Caco-2 (cell line): ENCODE measurements at regions not wholly inside any gene's neighbourhood (a gene's known extent, or its start where the extent isn't known, plus 50 kb on each side); places are given as distances from the start of the nearest gene placed in this dataset.

Experiments used
- BruUV-seq: library from RNA; stranded (reverse); fragments of 400-500 nt; replicated peaks from 2 replicates; lab custom pipeline; 2021; lab: Mats Ljungman, UMichigan
- CTCF ChIA-PET: fragments of 300-600 bp; sonication (Branson Sonifier 250); formaldehyde crosslinking; loops from one replicate; lab custom pipeline; 2022; ENCODE audit warnings: antibody characterized with exemption; lab: Charles Lee
- POLR2A ChIA-PET: fragments of 300-600 bp; sonication (Branson Sonifier 250); formaldehyde crosslinking; loops from one replicate; lab custom pipeline; 2022; ENCODE audit warnings: antibody characterized with exemption; lab: Charles Lee
- DNase-seq, 2 experiments: peaks; one replicate each; pipeline versions ENCODE4 v3.0.0 to v3.0.0-alpha.2; 2020 to 2022
- H3K27me3 ChIP-seq: replicated peaks from 2 replicates; pipeline ENCODE4 v1.6.0; 2011; ENCODE audit warnings: low read length; ENCODE audit not compliant: control insufficient read depth, insufficient read depth
- H3K36me3 ChIP-seq: 2 replicates; pipeline ENCODE4 v1.5.1; 2011; ENCODE audit warnings: low read length; ENCODE audit not compliant: control insufficient read depth, insufficient read depth
- H3K4me1 ChIP-seq: fragments of 250-450 bp; sonication (Bioruptor Pico); 2 replicates; pipeline ENCODE4 v1.5.1; 2020; ENCODE audit warnings: mild to moderate bottlenecking
- H3K4me3 ChIP-seq: 2 replicates; pipeline ENCODE4 v1.5.1; 2011; ENCODE audit warnings: low read depth, mild to moderate bottlenecking, control low read depth, low read length
- H3K9me3 ChIP-seq: fragments of 250-450 bp; sonication (Bioruptor Pico); 2 replicates; pipeline ENCODE4 v1.5.1; 2020; ENCODE audit warnings: mild to moderate bottlenecking, moderate library complexity
- H3K27ac Mint-ChIP-seq: one replicate; pipeline ENCODE4 v1.8.0; 2022; ENCODE audit warnings: mixed read lengths; ENCODE audit not compliant: unreplicated experiment
- H3K27me3 Mint-ChIP-seq: one replicate; pipeline ENCODE4 v1.8.0; 2022; ENCODE audit warnings: mixed read lengths; ENCODE audit not compliant: insufficient read depth, unreplicated experiment
- H3K36me3 Mint-ChIP-seq: one replicate; pipeline ENCODE4 v1.8.0; 2022; ENCODE audit warnings: mild to moderate bottlenecking, mixed read lengths; ENCODE audit not compliant: insufficient read depth, unreplicated experiment
- H3K4me1 Mint-ChIP-seq: one replicate; pipeline ENCODE4 v1.8.0; 2022; ENCODE audit warnings: low read depth, mixed read lengths; ENCODE audit not compliant: unreplicated experiment
- H3K4me3 Mint-ChIP-seq: one replicate; pipeline ENCODE4 v1.8.0; 2022; ENCODE audit warnings: mild to moderate bottlenecking, moderate library complexity, mixed read lengths; ENCODE audit not compliant: unreplicated experiment
- H3K9me3 Mint-ChIP-seq: one replicate; pipeline ENCODE4 v1.8.0; 2022; ENCODE audit warnings: mixed read lengths; ENCODE audit not compliant: unreplicated experiment
- intact Hi-C: fragments of 100-400 bp; cut with micrococcal nuclease; formaldehyde crosslinking; loops from one replicate; pipeline ENCODE4 v1.10.0; 2022; ENCODE audit not compliant: unreplicated experiment
- TF ChIP-seq, protein P1 (sequence below), 2 experiments: fragments of 200-600 bp in 1 of 2; IDR thresholded peaks; 1 replicate in 1 of 2; 2 replicates in 1 of 2; pipeline versions ENCODE4 v1.5.1 to v1.8.0; 2011 to 2022; ENCODE audit warnings: antibody characterized with exemption in 1 of 2, control low read depth in 1 of 2, inconsistent platforms in 1 of 2, low read depth in 1 of 2, low read length in 1 of 2, mild to moderate bottlenecking in 1 of 2, moderate library complexity in 1 of 2; ENCODE audit not compliant: insufficient read depth in 1 of 2, severe bottlenecking in 1 of 2, unreplicated experiment in 1 of 2

DNA sequence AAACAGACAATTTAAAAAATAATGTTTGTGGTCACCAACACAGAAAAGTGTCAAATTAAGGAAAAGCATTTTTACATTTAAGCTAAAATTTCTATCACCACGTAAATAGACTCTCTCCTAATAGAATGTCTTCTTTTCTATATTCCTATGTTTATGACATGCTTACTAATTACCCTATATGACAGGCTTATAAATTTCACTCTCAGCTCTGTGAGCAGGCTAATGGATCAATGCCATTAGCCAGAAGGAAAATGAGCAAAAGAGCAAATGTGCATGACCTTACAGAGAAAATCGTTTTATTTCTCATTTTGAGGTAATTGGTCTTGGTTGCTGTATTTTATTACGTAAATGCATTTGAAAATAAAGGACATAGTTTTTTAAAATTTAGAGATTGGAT, 209.7 kb downstream of the TMX3 start:
- Histone ChIP-seq H3K4me1 (no peaks in the 10 kb centered on the region), H3K9me3 (no peaks in the 10 kb centered on the region), H3K27me3 (no peaks in the 10 kb centered on the region), H3K36me3 (no peaks in the 10 kb centered on the region), H3K4me3 (no peak overlapping the region)
- POLR2A ChIA-PET = no interaction called here
- no peaks in the 10 kb centered on the region for H3K9me3 Mint-ChIP-seq
- TF ChIP-seq, protein P1, sequence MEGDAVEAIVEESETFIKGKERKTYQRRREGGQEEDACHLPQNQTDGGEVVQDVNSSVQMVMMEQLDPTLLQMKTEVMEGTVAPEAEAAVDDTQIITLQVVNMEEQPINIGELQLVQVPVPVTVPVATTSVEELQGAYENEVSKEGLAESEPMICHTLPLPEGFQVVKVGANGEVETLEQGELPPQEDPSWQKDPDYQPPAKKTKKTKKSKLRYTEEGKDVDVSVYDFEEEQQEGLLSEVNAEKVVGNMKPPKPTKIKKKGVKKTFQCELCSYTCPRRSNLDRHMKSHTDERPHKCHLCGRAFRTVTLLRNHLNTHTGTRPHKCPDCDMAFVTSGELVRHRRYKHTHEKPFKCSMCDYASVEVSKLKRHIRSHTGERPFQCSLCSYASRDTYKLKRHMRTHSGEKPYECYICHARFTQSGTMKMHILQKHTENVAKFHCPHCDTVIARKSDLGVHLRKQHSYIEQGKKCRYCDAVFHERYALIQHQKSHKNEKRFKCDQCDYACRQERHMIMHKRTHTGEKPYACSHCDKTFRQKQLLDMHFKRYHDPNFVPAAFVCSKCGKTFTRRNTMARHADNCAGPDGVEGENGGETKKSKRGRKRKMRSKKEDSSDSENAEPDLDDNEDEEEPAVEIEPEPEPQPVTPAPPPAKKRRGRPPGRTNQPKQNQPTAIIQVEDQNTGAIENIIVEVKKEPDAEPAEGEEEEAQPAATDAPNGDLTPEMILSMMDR (IDR thresholded peaks at IDR 0.05; ENCODE audit: insufficient read depth in 1 of 2, low read depth in 1 of 2, low read length in 1 of 2, severe bottlenecking in 1 of 2, unreplicated experiment in 1 of 2) = no peak
- no peak overlapping the region for H3K4me3 Mint-ChIP-seq
- intact Hi-C loops = no loop called here
- H3K36me3 Mint-ChIP-seq = no peaks in the 10 kb centered on the region
- no peak overlapping the region for H3K27ac Mint-ChIP-seq
- DNase-seq = no peak
- no TSS peak for BruUV-seq
- peaks cover 3% of the 10 kb centered on the region for H3K27me3 Mint-ChIP-seq
- H3K4me1 Mint-ChIP-seq = no peaks in the 10 kb centered on the region
- CTCF ChIA-PET = no interaction called here

DNA sequence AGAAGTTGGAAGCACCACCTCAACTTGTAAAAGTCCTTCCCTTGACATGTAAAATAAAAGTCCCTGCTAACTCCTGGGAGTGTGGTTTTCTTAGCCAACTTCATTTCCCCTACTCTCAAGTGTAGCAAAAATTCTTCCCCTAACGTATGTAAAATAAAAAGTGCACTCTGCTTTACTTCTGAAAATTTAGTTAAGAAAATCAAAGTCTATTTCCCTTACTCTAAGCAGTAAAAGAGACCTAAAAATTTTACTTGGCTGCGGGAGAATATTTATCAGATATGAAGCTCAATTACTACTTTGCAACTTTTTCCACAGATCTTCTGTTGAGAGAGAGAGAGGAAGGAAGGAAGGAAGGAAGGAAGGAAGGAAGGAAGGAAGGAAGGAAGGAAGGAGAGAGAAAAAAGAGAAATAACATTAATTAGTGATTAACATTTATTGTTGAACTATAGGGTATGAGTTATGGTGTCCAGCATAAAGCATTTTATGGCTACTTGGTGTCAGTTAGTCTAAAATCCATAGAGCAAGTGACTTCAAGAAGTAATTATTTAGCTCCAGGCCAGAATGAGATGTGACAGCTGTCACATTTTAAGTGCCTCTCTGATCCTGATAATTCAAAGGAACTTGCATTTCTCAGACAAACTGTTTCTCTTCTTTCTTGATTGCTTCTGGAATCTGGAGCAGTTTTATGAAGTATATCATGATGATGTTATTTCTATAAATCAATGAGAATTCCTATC, 210.3 kb downstream of the TMX3 start:
- H3K27me3 Mint-ChIP-seq = peaks cover 3% of the 10 kb centered on the region
- CTCF ChIA-PET = no interaction called here
- H3K9me3 ChIP-seq = no peaks in the 10 kb centered on the region
- TF ChIP-seq, protein P1 (IDR thresholded peaks at IDR 0.05; ENCODE audit: insufficient read depth in 1 of 2, low read depth in 1 of 2, low read length in 1 of 2, severe bottlenecking in 1 of 2, unreplicated experiment in 1 of 2) = no peak
- H3K4me1 Mint-ChIP-seq = no peaks in the 10 kb centered on the region
- POLR2A ChIA-PET = no interaction called here
- H3K27me3 ChIP-seq = no peaks in the 10 kb centered on the region
- no peaks in the 10 kb centered on the region for H3K9me3 Mint-ChIP-seq
- H3K27ac Mint-ChIP-seq = no peak overlapping the region
- H3K36me3 ChIP-seq = no peaks in the 10 kb centered on the region
- H3K4me3 ChIP-seq = no peak overlapping the region
- H3K4me3 Mint-ChIP-seq = no peak overlapping the region
- H3K36me3 Mint-ChIP-seq = no peaks in the 10 kb centered on the region
- no peaks in the 10 kb centered on the region for H3K4me1 ChIP-seq
- no TSS peak for BruUV-seq
- no peak for DNase-seq
- intact Hi-C loops = no loop called here

DNA sequence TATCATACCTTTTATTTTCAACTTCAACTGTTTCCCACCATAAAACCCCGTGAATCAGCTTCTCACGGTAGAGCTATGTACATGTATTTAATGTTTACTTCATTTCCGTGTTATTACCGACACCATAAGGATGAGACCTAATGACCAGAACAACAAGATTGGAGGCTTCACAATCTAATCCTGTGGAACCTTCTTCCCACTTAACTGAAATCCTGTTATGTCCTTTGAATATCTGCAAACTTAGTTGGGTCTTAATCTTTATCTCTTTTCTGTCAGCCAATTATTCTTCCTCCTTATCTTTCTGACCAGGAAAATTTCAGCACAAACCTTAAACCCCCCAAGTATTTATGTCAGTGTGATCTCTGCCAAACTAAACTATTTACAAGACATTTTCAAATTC, 214.4 kb downstream of the TMX3 start:
- POLR2A ChIA-PET = no interaction called here
- Mint-ChIP-seq H3K27ac (no peak overlapping the region), H3K27me3 (no peaks in the 10 kb centered on the region), H3K36me3 (no peaks in the 10 kb centered on the region), H3K4me3 (no peak overlapping the region), H3K4me1 (no peaks in the 10 kb centered on the region), H3K9me3 (no peaks in the 10 kb centered on the region)
- no peaks in the 10 kb centered on the region for H3K9me3 ChIP-seq
- H3K27me3 ChIP-seq = no peaks in the 10 kb centered on the region
- BruUV-seq = no TSS peak
- no peak overlapping the region for H3K4me3 ChIP-seq
- CTCF ChIA-PET = no interaction called here
- H3K36me3 ChIP-seq = no peaks in the 10 kb centered on the region
- TF ChIP-seq, protein P1 (IDR thresholded peaks at IDR 0.05; ENCODE audit: insufficient read depth in 1 of 2, low read depth in 1 of 2, low read length in 1 of 2, severe bottlenecking in 1 of 2, unreplicated experiment in 1 of 2) = no peak
- no peaks in the 10 kb centered on the region for H3K4me1 ChIP-seq
- intact Hi-C loops = no loop called here
- no peak for DNase-seq
